K562 (cell line): ENCODE measurements at regions not wholly inside any gene's neighbourhood (a gene's known extent, or its start where the extent isn't known, plus 50 kb on each side); places are given as distances from the start of the nearest gene placed in this dataset.

Source experiments
- ATAC-seq: fragments of 200-7000 bp; cut with Tn5 transposase; 3 replicates; pipeline ENCODE4 v1.9.1; 2020; ENCODE audit warnings: moderate library complexity
- BruUV-seq: library from RNA; stranded (reverse); fragments of 400-500 nt; replicated peaks from 2 replicates; lab custom pipeline; 2021; lab: Mats Ljungman, UMichigan
- CTCF ChIA-PET: fragments of 300-600 bp; formaldehyde crosslinking; extraction: SDS; loops from one replicate; lab custom pipeline; 2021; ENCODE audit warnings: low intra/inter-chr PET ratio; lab: Yijun Ruan, JAX
- POLR2A ChIA-PET: fragments of 300-600, 350-650 bp; sonication (Branson Sonifier 250); formaldehyde crosslinking; extraction: SDS; loops from one replicate; lab custom pipeline; 2021; ENCODE audit warnings: antibody characterized with exemption, inconsistent platforms; lab: Yijun Ruan, JAX
- DNase-seq, 4 experiments: peaks; one replicate each; pipeline versions ENCODE4 v3.0.0 to v3.0.0-alpha.2; 2011 to 2018; ENCODE audit warnings: low spot score in 3 of 4, mixed read lengths in 3 of 4; ENCODE audit errors: extremely low read depth in 1 of 4
- FAIRE-seq: peaks from 2 replicates; lab custom pipeline; 2011; peaks lifted over from hg19 to GRCh38; lab: Jason Lieb, UNC
- H2AFZ ChIP-seq: 2 replicates; pipeline ENCODE4 v1.6.0; 2011; ENCODE audit warnings: low read depth, low read length, control low read depth, inconsistent platforms
- H3K27ac ChIP-seq: fragments of 200-600 bp; 3 replicates; pipeline ENCODE4 v1.8.0; 2011; ENCODE audit warnings: low read depth, mild to moderate bottlenecking, control low read depth, inconsistent platforms, low read length, moderate library complexity, mixed read lengths; ENCODE audit errors: extremely low read depth
- H3K27me3 ChIP-seq, 2 experiments: fragments of 300-600 bp in 1 of 2; 2 replicates in 1 of 2; 3 replicates in 1 of 2; pipeline versions ENCODE4 v1.6.0 to v1.8.0; 2011; ENCODE audit warnings: inconsistent platforms in 2 of 2, low read length in 2 of 2, mild to moderate bottlenecking in 1 of 2, mixed read lengths in 1 of 2, moderate library complexity in 1 of 2; ENCODE audit not compliant: control insufficient read depth in 2 of 2, insufficient read depth in 2 of 2
- H3K36me3 ChIP-seq: fragments of 300-600 bp; 3 replicates; pipeline ENCODE4 v1.8.0; 2011; ENCODE audit warnings: mild to moderate bottlenecking, low read length, inconsistent platforms; ENCODE audit not compliant: control insufficient read depth, insufficient read depth
- H3K4me1 ChIP-seq, 2 experiments: fragments of 200-600 bp in 1 of 2; replicated peaks in 1 of 2; 2 replicates in 1 of 2; 3 replicates in 1 of 2; pipeline versions ENCODE4 v1.5.1 to v1.8.0; 2011; ENCODE audit warnings: inconsistent platforms in 2 of 2, low read length in 2 of 2, mild to moderate bottlenecking in 1 of 2, mixed read lengths in 1 of 2, moderate library complexity in 1 of 2; ENCODE audit not compliant: control insufficient read depth in 2 of 2, insufficient read depth in 2 of 2
- H3K4me2 ChIP-seq: 2 replicates; pipeline ENCODE4 v1.6.1; 2011; ENCODE audit warnings: low read length, control low read depth, inconsistent platforms, mixed read lengths; ENCODE audit not compliant: insufficient read depth
- H3K4me3 ChIP-seq: fragments of 200-600 bp; sonication (generic), shearing (Covaris generic); 2 replicates; pipeline ENCODE4 v1.5.1; 2016; ENCODE audit warnings: control low read depth, inconsistent platforms
- H3K79me2 ChIP-seq: fragments of 200-600 bp; 3 replicates; pipeline ENCODE4 v1.8.0; 2011; ENCODE audit warnings: low read length, inconsistent platforms; ENCODE audit not compliant: control insufficient read depth, insufficient read depth
- H3K9ac ChIP-seq, 2 experiments: 2 replicates each; pipeline versions ENCODE4 v1.6.0 to v1.6.1; 2011; ENCODE audit warnings: low read depth in 2 of 2, low read length in 2 of 2, control low read depth in 1 of 2, inconsistent platforms in 1 of 2, mild to moderate bottlenecking in 1 of 2, mixed read lengths in 1 of 2; ENCODE audit not compliant: insufficient read depth in 1 of 2
- H3K9me1 ChIP-seq: one replicate; pipeline ENCODE4 v1.6.0; 2011; ENCODE audit warnings: inconsistent platforms, mild to moderate bottlenecking, low read length, moderate library complexity; ENCODE audit not compliant: control insufficient read depth, insufficient read depth
- H3K9me3 ChIP-seq: replicated peaks from 2 replicates; pipeline ENCODE4 v1.5.1; 2011; ENCODE audit warnings: low read depth, low read length, inconsistent platforms; ENCODE audit not compliant: control insufficient read depth, insufficient read depth
- H4K20me1 ChIP-seq: replicated peaks from 2 replicates; pipeline ENCODE4 v1.6.1; 2011; ENCODE audit warnings: low read length, inconsistent platforms, mixed read lengths; ENCODE audit not compliant: control insufficient read depth, insufficient read depth
- BACH1 ChIP-seq: fragments of 200-800 bp; sonication (Bioruptor generic); IDR thresholded peaks from 2 replicates; pipeline ENCODE4 v1.6.1; 2016; ENCODE audit warnings: missing genetic modification characterization, missing compliant biosample characterization
- ETV1 ChIP-seq: fragments of 450-650 bp; conservative IDR thresholded peaks from 2 replicates; pipeline ENCODE4 v1.6.1; 2016; ENCODE audit warnings: missing genetic modification characterization, control low read depth, low read depth, missing compliant biosample characterization
- KDM1A ChIP-seq, 2 experiments: fragments of 450-650 bp; IDR thresholded peaks; 2 replicates each; pipeline ENCODE4 v1.6.1; 2016; ENCODE audit warnings: mild to moderate bottlenecking in 2 of 2
- MAFG ChIP-seq: fragments of 450-650 bp; conservative IDR thresholded peaks from 2 replicates; pipeline ENCODE4 v1.6.1; 2016; ENCODE audit warnings: missing genetic modification characterization, missing compliant biosample characterization
- MEF2A ChIP-seq: IDR thresholded peaks from 2 replicates; pipeline ENCODE4 v1.6.1; 2011; ENCODE audit warnings: low read depth, mild to moderate bottlenecking, low read length, moderate library complexity; ENCODE audit not compliant: control insufficient read depth
- PRPF4 ChIP-seq: fragments of 200-400 bp; formaldehyde crosslinking; IDR thresholded peaks from one replicate; pipeline ENCODE4 v1.6.1; 2017; ENCODE audit warnings: low read length, low read depth, mild to moderate bottlenecking; ENCODE audit not compliant: insufficient read depth, poor library complexity, severe bottlenecking
- RREB1 ChIP-seq: fragments of 250-450 bp; sonication (Bioruptor Pico); IDR thresholded peaks from 2 replicates; pipeline ENCODE4 v1.4.0; 2020
- TAF7 ChIP-seq: fragments of 450-650 bp; IDR thresholded peaks from 2 replicates; pipeline ENCODE4 v1.6.1; 2016; ENCODE audit warnings: missing genetic modification characterization, missing compliant biosample characterization
- ZNF561 ChIP-seq: fragments of 450-650 bp; formaldehyde crosslinking; conservative IDR thresholded peaks from 2 replicates; pipeline ENCODE4 v1.4.0; 2020; ENCODE audit warnings: mild to moderate bottlenecking, moderate library complexity
- WGBS: fragments of 100-300 bp; shearing (Covaris generic); methylation state at CpG from one replicate; pipeline ENCODE4 v1.1.6; 2016; ENCODE audit warnings: low coverage, mixed read lengths; ENCODE audit not compliant: insufficient coverage; ENCODE audit errors: missing lambda C conversion rate; 5-methylcytosine and 5-hydroxymethylcytosine counted together
- in situ Hi-C: fragments of 300-500 bp; cut with MboI; formaldehyde crosslinking; loops from 4 replicates; pipeline ENCODE4 v1.15.0; 2018; ENCODE audit warnings: inconsistent platforms, mixed read lengths
- intact Hi-C: fragments of 100-400 bp; cut with micrococcal nuclease; formaldehyde crosslinking; loops from 2 replicates; pipeline ENCODE4 v1.14.2; 2022
- TF ChIP-seq, protein P1 (sequence below): sonication (generic); formaldehyde crosslinking; IDR thresholded peaks from 2 replicates; pipeline ENCODE4 v1.8.0; 2023; ENCODE audit warnings: missing genetic modification reagents, mild to moderate bottlenecking, borderline replicate concordance

- FAIRE-seq (no peak), ATAC-seq (no peak), DNase-seq (no peak)
- no peaks in the 10 kb centered on the region for H3K79me2 ChIP-seq
- H3K9me1 ChIP-seq = no peaks in the 10 kb centered on the region
- H3K27ac ChIP-seq = no peak overlapping the region
- no peak overlapping the region for H2AFZ ChIP-seq
- in situ Hi-C loops (no loop called here), intact Hi-C loops (no loop called here)
- WGBS = 4% methylated on average over 2 of the region's 2 CpGs
- BruUV-seq = no TSS peak
- H3K9me3 ChIP-seq = no peaks in the 10 kb centered on the region
- ChIA-PET CTCF (no interaction called here), POLR2A (no interaction called here)
- H3K36me3 ChIP-seq = no peaks in the 10 kb centered on the region
- no peak overlapping the region for H3K9ac ChIP-seq
- H3K4me2 ChIP-seq = no peak overlapping the region
- H3K27me3 ChIP-seq = no peaks in the 10 kb centered on the region
- TF ChIP-seq RREB1 (CRISPR knock-in tag) = no peak
- no peak for TF ChIP-seq MEF2A
- no peak for TF ChIP-seq KDM1A (IDR thresholded peaks at IDR 0.05)
- no peak for TF ChIP-seq MAFG (tag)
- no peak for TF ChIP-seq TAF7 (tag)
- no peak for TF ChIP-seq PRPF4
- TF ChIP-seq BACH1 = no peak
- no peak for TF ChIP-seq ETV1 (tag)
- no peak for TF ChIP-seq ZNF561 (CRISPR knock-in tag)
- TF ChIP-seq, protein P1, sequence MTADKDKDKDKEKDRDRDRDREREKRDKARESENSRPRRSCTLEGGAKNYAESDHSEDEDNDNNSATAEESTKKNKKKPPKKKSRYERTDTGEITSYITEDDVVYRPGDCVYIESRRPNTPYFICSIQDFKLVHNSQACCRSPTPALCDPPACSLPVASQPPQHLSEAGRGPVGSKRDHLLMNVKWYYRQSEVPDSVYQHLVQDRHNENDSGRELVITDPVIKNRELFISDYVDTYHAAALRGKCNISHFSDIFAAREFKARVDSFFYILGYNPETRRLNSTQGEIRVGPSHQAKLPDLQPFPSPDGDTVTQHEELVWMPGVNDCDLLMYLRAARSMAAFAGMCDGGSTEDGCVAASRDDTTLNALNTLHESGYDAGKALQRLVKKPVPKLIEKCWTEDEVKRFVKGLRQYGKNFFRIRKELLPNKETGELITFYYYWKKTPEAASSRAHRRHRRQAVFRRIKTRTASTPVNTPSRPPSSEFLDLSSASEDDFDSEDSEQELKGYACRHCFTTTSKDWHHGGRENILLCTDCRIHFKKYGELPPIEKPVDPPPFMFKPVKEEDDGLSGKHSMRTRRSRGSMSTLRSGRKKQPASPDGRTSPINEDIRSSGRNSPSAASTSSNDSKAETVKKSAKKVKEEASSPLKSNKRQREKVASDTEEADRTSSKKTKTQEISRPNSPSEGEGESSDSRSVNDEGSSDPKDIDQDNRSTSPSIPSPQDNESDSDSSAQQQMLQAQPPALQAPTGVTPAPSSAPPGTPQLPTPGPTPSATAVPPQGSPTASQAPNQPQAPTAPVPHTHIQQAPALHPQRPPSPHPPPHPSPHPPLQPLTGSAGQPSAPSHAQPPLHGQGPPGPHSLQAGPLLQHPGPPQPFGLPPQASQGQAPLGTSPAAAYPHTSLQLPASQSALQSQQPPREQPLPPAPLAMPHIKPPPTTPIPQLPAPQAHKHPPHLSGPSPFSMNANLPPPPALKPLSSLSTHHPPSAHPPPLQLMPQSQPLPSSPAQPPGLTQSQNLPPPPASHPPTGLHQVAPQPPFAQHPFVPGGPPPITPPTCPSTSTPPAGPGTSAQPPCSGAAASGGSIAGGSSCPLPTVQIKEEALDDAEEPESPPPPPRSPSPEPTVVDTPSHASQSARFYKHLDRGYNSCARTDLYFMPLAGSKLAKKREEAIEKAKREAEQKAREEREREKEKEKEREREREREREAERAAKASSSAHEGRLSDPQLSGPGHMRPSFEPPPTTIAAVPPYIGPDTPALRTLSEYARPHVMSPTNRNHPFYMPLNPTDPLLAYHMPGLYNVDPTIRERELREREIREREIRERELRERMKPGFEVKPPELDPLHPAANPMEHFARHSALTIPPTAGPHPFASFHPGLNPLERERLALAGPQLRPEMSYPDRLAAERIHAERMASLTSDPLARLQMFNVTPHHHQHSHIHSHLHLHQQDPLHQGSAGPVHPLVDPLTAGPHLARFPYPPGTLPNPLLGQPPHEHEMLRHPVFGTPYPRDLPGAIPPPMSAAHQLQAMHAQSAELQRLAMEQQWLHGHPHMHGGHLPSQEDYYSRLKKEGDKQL (CRISPR knock-in tag) = no peak
- H4K20me1 ChIP-seq = no peaks in the 10 kb centered on the region
- H3K4me3 ChIP-seq = no peak overlapping the region
- H3K4me1 ChIP-seq = no peaks in the 10 kb centered on the region
Observed at GRCh38 chr12:67816269-67816668, 167.7 kb downstream of the DYRK2 start.
